Mesenchymal stem cell (in vitro differentiated cells and primary cell): ENCODE measurements at regions not wholly inside any gene's neighbourhood (a gene's known extent, or its start where the extent isn't known, plus 50 kb on each side); places are given as distances from the start of the nearest gene placed in this dataset.
"Not testable (repeated sequence)": the region's sequence is repeated elsewhere in the genome, so short reads cannot be mapped to it uniquely, and the experiment has no call there.

Experiments
- DNase-seq: peaks from one replicate; pipeline ENCODE4 v3.0.0-alpha.2; 2013
- H2AFZ ChIP-seq: one replicate; pipeline ENCODE4 v1.6.1; 2013; ENCODE audit warnings: low read depth, mild to moderate bottlenecking, control low read depth, inconsistent platforms, low read length, moderate library complexity
- H2AK5ac ChIP-seq: 2 replicates; pipeline ENCODE4 v1.6.1; 2013; ENCODE audit warnings: low read length, moderate library complexity, mild to moderate bottlenecking, inconsistent platforms; ENCODE audit not compliant: severe bottlenecking
- H2BK120ac ChIP-seq: one replicate; pipeline ENCODE4 v1.6.1; 2013; ENCODE audit warnings: low read depth, mild to moderate bottlenecking, inconsistent platforms, low read length, moderate library complexity
- H2BK12ac ChIP-seq, 2 experiments: one replicate each; pipeline ENCODE4 v1.6.1; 2013; ENCODE audit warnings: inconsistent platforms in 2 of 2, low read length in 2 of 2, mild to moderate bottlenecking in 2 of 2, moderate library complexity in 2 of 2, control low read depth in 1 of 2
- H2BK15ac ChIP-seq: one replicate; pipeline ENCODE4 v1.6.1; 2013; ENCODE audit warnings: mild to moderate bottlenecking, low read depth, inconsistent platforms; ENCODE audit not compliant: poor library complexity, severe bottlenecking
- H2BK5ac ChIP-seq: 2 replicates; pipeline ENCODE4 v1.6.1; 2013; ENCODE audit warnings: low read depth, mild to moderate bottlenecking, low read length, control low read depth, inconsistent platforms; ENCODE audit not compliant: poor library complexity, severe bottlenecking
- H3K14ac ChIP-seq, 2 experiments: one replicate each; pipeline ENCODE4 v1.6.1; 2013; ENCODE audit warnings: inconsistent platforms in 2 of 2, low read length in 2 of 2, control low read depth in 1 of 2, mild to moderate bottlenecking in 1 of 2, moderate library complexity in 1 of 2
- H3K18ac ChIP-seq, 2 experiments: one replicate each; pipeline ENCODE4 v1.6.1; 2013; ENCODE audit warnings: inconsistent platforms in 2 of 2, low read length in 2 of 2, control low read depth in 1 of 2, low read depth in 1 of 2, mild to moderate bottlenecking in 1 of 2
- H3K23ac ChIP-seq, 2 experiments: one replicate each; pipeline ENCODE4 v1.6.1; 2013; ENCODE audit warnings: inconsistent platforms in 2 of 2, low read length in 2 of 2, mild to moderate bottlenecking in 2 of 2, moderate library complexity in 2 of 2, control low read depth in 1 of 2
- H3K27ac ChIP-seq: 2 replicates; pipeline ENCODE4 v1.5.1; 2013; ENCODE audit warnings: mild to moderate bottlenecking, moderate library complexity, low read length, control low read depth, inconsistent platforms; ENCODE audit not compliant: poor library complexity, severe bottlenecking
- H3K27me3 ChIP-seq, 2 experiments: 2 replicates each; pipeline versions ENCODE4 v1.6.1 to v1.7.0; 2013; ENCODE audit warnings: low read length in 2 of 2, mild to moderate bottlenecking in 2 of 2, moderate library complexity in 2 of 2, control low read depth in 1 of 2, inconsistent platforms in 1 of 2; ENCODE audit not compliant: control insufficient read depth in 1 of 2, insufficient read depth in 1 of 2
- H3K36me3 ChIP-seq, 2 experiments: 2 replicates each; pipeline versions ENCODE4 v1.6.1 to v1.7.0; 2013; ENCODE audit warnings: low read length in 2 of 2, control low read depth in 1 of 2, inconsistent platforms in 1 of 2, low read depth in 1 of 2, mild to moderate bottlenecking in 1 of 2; ENCODE audit not compliant: insufficient read depth in 2 of 2, control insufficient read depth in 1 of 2
- H3K4ac ChIP-seq, 2 experiments: one replicate each; pipeline ENCODE4 v1.6.1; 2013; ENCODE audit warnings: inconsistent platforms in 2 of 2, low read length in 2 of 2, mild to moderate bottlenecking in 2 of 2, moderate library complexity in 2 of 2, control low read depth in 1 of 2, low read depth in 1 of 2
- H3K4me1 ChIP-seq: 2 replicates; pipeline ENCODE4 v1.6.1; 2013; ENCODE audit warnings: low read depth, low read length, control low read depth; ENCODE audit not compliant: control insufficient read depth, insufficient read depth
- H3K4me2 ChIP-seq: 2 replicates; pipeline ENCODE4 v1.6.1; 2013; ENCODE audit warnings: low read length, mild to moderate bottlenecking, inconsistent platforms; ENCODE audit not compliant: poor library complexity, severe bottlenecking
- H3K4me3 ChIP-seq, 2 experiments: 2 replicates each; pipeline versions ENCODE4 v1.5.1 to v1.7.0; 2013; ENCODE audit warnings: low read length in 2 of 2, mild to moderate bottlenecking in 2 of 2, control low read depth in 1 of 2, low read depth in 1 of 2; ENCODE audit not compliant: insufficient read depth in 1 of 2
- H3K79me1 ChIP-seq: replicated peaks from 2 replicates; pipeline ENCODE4 v1.6.1; 2013; ENCODE audit warnings: mild to moderate bottlenecking, control low read depth, low read length, inconsistent platforms; ENCODE audit not compliant: poor library complexity, severe bottlenecking
- H3K9ac ChIP-seq: 2 replicates; pipeline ENCODE4 v1.7.0; 2013; ENCODE audit warnings: mild to moderate bottlenecking, low read length, moderate library complexity
- H3K9me3 ChIP-seq: 2 replicates; pipeline ENCODE4 v1.7.0; 2013; ENCODE audit warnings: mild to moderate bottlenecking, low read length; ENCODE audit not compliant: control insufficient read depth
- H4K8ac ChIP-seq: one replicate; pipeline ENCODE4 v1.6.1; 2013; ENCODE audit warnings: inconsistent platforms, mild to moderate bottlenecking, low read length, moderate library complexity
- H4K91ac ChIP-seq: one replicate; pipeline ENCODE4 v1.6.1; 2013; ENCODE audit warnings: mild to moderate bottlenecking, low read length, inconsistent platforms
- WGBS: methylation state at CpG from one replicate; pipeline ENCODE4 v1.1.7; 2013; ENCODE audit warnings: mixed read lengths; 5-methylcytosine and 5-hydroxymethylcytosine counted together

DNA sequence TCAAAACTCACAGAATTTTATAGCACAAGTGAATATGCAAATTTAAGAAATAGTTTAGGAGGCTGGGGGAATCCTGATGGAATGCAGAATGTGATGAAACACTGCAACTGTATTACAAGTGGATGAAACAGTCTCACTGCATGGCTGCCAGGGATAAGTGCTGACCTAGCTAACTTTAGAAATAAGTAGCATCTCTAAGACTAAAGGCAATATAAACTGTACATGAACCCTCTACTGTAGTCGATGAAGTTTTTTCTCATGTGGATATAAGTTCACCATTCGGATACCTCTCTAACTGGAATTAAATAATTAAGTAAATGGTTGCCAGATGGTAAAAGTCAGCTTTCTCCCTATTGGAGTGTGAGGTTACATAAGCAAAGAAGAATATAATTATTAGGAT, 777.8 kb upstream of the RAB6C start:
- WGBS = 94% methylated on average over 2 of the region's 2 CpGs
- Histone ChIP-seq H3K36me3 (no peaks in the 10 kb centered on the region), H2AFZ (no peak overlapping the region), H2BK120ac (no peak overlapping the region), H3K4ac (no peak overlapping the region), H3K18ac (no peak overlapping the region), H3K79me1 (no peaks in the 10 kb centered on the region), H2AK5ac (no peak overlapping the region), H2BK5ac (no peak overlapping the region), H4K8ac (no peak overlapping the region), H3K4me3 (no peak overlapping the region), H3K27ac (no peak overlapping the region), H4K91ac (no peak overlapping the region), H2BK12ac (no peak overlapping the region), H3K27me3 (peaks cover 0 to 6% of the 10 kb centered on the region in 2 experiments), H3K4me2 (no peak overlapping the region), H3K9me3 (no peaks in the 10 kb centered on the region), H3K14ac (no peak overlapping the region), H3K9ac (no peak overlapping the region), H2BK15ac (no peak overlapping the region), H3K23ac (no peak overlapping the region), H3K4me1 (no peaks in the 10 kb centered on the region)
- DNase-seq = peak; percentile 4

- Histone ChIP-seq H3K9ac (no peak overlapping the region), H3K4me2 (no peak overlapping the region), H4K8ac (no peak overlapping the region), H2BK120ac (no peak overlapping the region), H3K27ac (no peak overlapping the region), H3K14ac (no peak overlapping the region), H3K4ac (no peak overlapping the region), H2BK12ac (no peak overlapping the region), H4K91ac (no peak overlapping the region), H3K36me3 (no peaks in the 10 kb centered on the region), H3K27me3 (peaks cover 0 to 5% of the 10 kb centered on the region in 2 experiments), H3K9me3 (no peaks in the 10 kb centered on the region), H3K4me3 (no peak overlapping the region), H2BK5ac (no peak overlapping the region), H3K79me1 (no peaks in the 10 kb centered on the region), H2AFZ (no peak overlapping the region), H3K4me1 (no peaks in the 10 kb centered on the region), H2AK5ac (no peak overlapping the region), H3K23ac (no peak overlapping the region), H2BK15ac (no peak overlapping the region), H3K18ac (no peak overlapping the region)
- no CpG with 5 or more reads among the region's 3 CpGs for WGBS
- DNase-seq = no peak
Observed at GRCh38 chr2:129203331-129203730, 776.1 kb upstream of the RAB6C start.

GRCh38 chr2:129204581-129204980, 774.9 kb upstream of the RAB6C start:
- H2BK5ac ChIP-seq, H3K27me3 ChIP-seq, H2BK120ac ChIP-seq, H3K9ac ChIP-seq, H3K9me3 ChIP-seq, H3K14ac ChIP-seq, DNase-seq, H4K91ac ChIP-seq, H3K4me1 ChIP-seq, H3K4me3 ChIP-seq, H3K27ac ChIP-seq, H3K4me2 ChIP-seq, H2AK5ac ChIP-seq, H3K4ac ChIP-seq, H3K36me3 ChIP-seq, H3K79me1 ChIP-seq, H4K8ac ChIP-seq, H3K18ac ChIP-seq, H3K23ac ChIP-seq, H2BK12ac ChIP-seq, H2BK15ac ChIP-seq, H2AFZ ChIP-seq: not testable (repeated sequence)
- 100% methylated on average over 2 of the region's 2 CpGs for WGBS

- peaks cover 0 to 5% of the 10 kb centered on the region in 2 experiments for H3K27me3 ChIP-seq
- H4K91ac ChIP-seq = no peak overlapping the region
- H3K27ac ChIP-seq = no peak overlapping the region
- no peak overlapping the region for H2BK5ac ChIP-seq
- H3K18ac ChIP-seq = no peak overlapping the region
- no peaks in the 10 kb centered on the region for H3K9me3 ChIP-seq
- no peak overlapping the region for H3K14ac ChIP-seq
- no peaks in the 10 kb centered on the region for H3K79me1 ChIP-seq
- H3K4me1 ChIP-seq = no peaks in the 10 kb centered on the region
- H4K8ac ChIP-seq = no peak overlapping the region
- no peak for DNase-seq
- H3K23ac ChIP-seq = no peak overlapping the region
- H2AK5ac ChIP-seq = no peak overlapping the region
- H2BK12ac ChIP-seq = no peak overlapping the region
- no peaks in the 10 kb centered on the region for H3K36me3 ChIP-seq
- H3K4ac ChIP-seq = no peak overlapping the region
- H3K4me3 ChIP-seq = no peak overlapping the region
- no peak overlapping the region for H3K4me2 ChIP-seq
- H2BK120ac ChIP-seq = no peak overlapping the region
- no peak overlapping the region for H3K9ac ChIP-seq
- no CpG with 5 or more reads among the region's 1 CpG for WGBS
- H2BK15ac ChIP-seq = no peak overlapping the region
- H2AFZ ChIP-seq = no peak overlapping the region
Observed at GRCh38 chr2:129205176-129205575, 774.3 kb upstream of the RAB6C start.
